ENCODE measurements at regions not wholly inside any gene's neighbourhood (a gene's known extent, or its start where the extent isn't known, plus 50 kb on each side); places are given as distances from the start of the nearest gene placed in this dataset.

DNA sequence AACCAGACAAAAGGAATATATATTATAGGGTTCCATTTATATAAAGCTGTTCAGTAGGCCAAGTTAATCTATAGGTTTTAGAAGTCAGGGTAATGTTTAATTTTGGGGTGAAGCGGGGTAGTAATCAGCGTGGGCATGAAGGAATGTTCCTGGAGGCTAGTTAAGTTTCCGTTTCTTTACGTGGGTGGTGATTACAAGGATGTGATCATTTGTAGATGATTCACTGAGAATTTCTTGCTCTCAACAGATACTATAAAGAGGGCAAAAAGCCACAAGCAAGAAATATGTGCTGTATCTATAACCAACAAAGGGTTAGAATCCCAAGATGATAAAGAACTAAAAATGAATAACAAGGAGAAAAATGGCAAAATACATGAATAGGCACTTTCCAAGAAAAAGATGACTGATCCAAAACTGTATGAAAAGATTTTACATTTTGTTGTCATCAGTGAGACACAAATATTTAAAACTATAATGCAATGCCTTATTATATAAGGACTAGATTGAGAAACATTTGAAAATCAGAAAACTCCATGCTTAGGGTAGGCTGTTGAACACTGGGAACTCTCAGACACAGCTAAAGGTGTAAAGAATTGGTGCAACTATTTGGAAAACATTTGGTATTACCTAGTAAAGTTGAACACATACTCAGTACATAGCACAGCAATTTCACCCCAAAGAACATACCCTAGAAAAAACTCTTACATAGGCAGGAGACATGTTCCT is 224.3 kb upstream of the S1PR3 start:
- ChIA-PET CTCF (no interaction called here), POLR2A (no interaction called here)
- no peak overlapping the region for H3K27ac ChIP-seq (ENCODE audit: low read length)
- no peaks in the 10 kb centered on the region for H3K4me1 ChIP-seq (ENCODE audit: control insufficient read depth in 1 of 2, extremely low read depth in 1 of 2, insufficient read depth in 2 of 2, low read length in 2 of 2)
- H3K9me3 Mint-ChIP-seq: no peaks in the 10 kb centered on the region
- peaks cover 2 to 6% of the 10 kb centered on the region in 2 donors for H3K27me3 Mint-ChIP-seq
- H3K4me1 Mint-ChIP-seq: no peaks in the 10 kb centered on the region
- no peaks in the 10 kb centered on the region for H3K9me3 ChIP-seq
- no CpG with 5 or more reads among the region's 4 CpGs for WGBS (ENCODE audit: insufficient coverage)
- no peak overlapping the region for H3K27ac Mint-ChIP-seq
- no peak overlapping the region for H3K4me3 ChIP-seq (ENCODE audit: control insufficient read depth in 1 of 2, extremely low read depth in 1 of 2, low read length in 1 of 2)
- no peaks in the 10 kb centered on the region for H3K27me3 ChIP-seq (replicated peaks in 1 of 2; ENCODE audit: control insufficient read depth in 2 of 2, extremely low read depth in 1 of 2, insufficient read depth in 2 of 2, low read length in 1 of 2)
- H3K36me3 Mint-ChIP-seq: no peaks in the 10 kb centered on the region
- no peaks in the 10 kb centered on the region for H3K36me3 ChIP-seq (ENCODE audit: control insufficient read depth in 2 of 2, extremely low read depth in 1 of 2, insufficient read depth in 1 of 2, low read length in 1 of 2)
- ATAC-seq (replicated peaks in 1 of 4) (no peak), DNase-seq (no peak)
- H3K4me3 Mint-ChIP-seq: no peak overlapping the region

- ChIA-PET POLR2A (no interaction called here), CTCF (interaction anchor here in 1 of 2 donors (0.6 kb wide), 1 partner anchor 17 kb away, joined by 5 read pairs; no protein-coding TSS in a partner anchor)
- Histone ChIP-seq H3K27me3 (replicated peaks in 1 of 2; ENCODE audit: control insufficient read depth in 2 of 2, extremely low read depth in 1 of 2, insufficient read depth in 2 of 2, low read length in 1 of 2) (no peaks in the 10 kb centered on the region), H3K9me3 (no peaks in the 10 kb centered on the region), H3K4me1 (ENCODE audit: control insufficient read depth in 1 of 2, extremely low read depth in 1 of 2, insufficient read depth in 2 of 2, low read length in 2 of 2) (no peaks in the 10 kb centered on the region), H3K4me3 (ENCODE audit: control insufficient read depth in 1 of 2, extremely low read depth in 1 of 2, low read length in 1 of 2) (no peak overlapping the region), H3K36me3 (ENCODE audit: control insufficient read depth in 2 of 2, extremely low read depth in 1 of 2, insufficient read depth in 1 of 2, low read length in 1 of 2) (no peaks in the 10 kb centered on the region), H3K27ac (ENCODE audit: low read length) (no peak overlapping the region)
- H3K27me3 Mint-ChIP-seq: peaks cover 0 to 10% of the 10 kb centered on the region in 2 donors
- no peak overlapping the region for H3K4me3 Mint-ChIP-seq
- ATAC-seq (replicated peaks in 1 of 4) (no peak), DNase-seq (no peak)
- H3K4me1 Mint-ChIP-seq: no peaks in the 10 kb centered on the region
- no peaks in the 10 kb centered on the region for H3K36me3 Mint-ChIP-seq
- no peak overlapping the region for H3K27ac Mint-ChIP-seq
- no peaks in the 10 kb centered on the region for H3K9me3 Mint-ChIP-seq
Observed at GRCh38 chr9:88767504-88767790, 223.8 kb upstream of the S1PR3 start.

- Mint-ChIP-seq H3K27ac (no peak overlapping the region), H3K36me3 (no peaks in the 10 kb centered on the region), H3K9me3 (no peaks in the 10 kb centered on the region), H3K4me3 (no peak overlapping the region), H3K27me3 (peaks cover 14 to 32% of the 10 kb centered on the region in 2 donors), H3K4me1 (peaks cover 1 to 2% (median 2%) of the 10 kb centered on the region in 3 donors)
- ChIA-PET POLR2A (no interaction called here), CTCF (no interaction called here)
- DNase-seq (no peak), ATAC-seq (replicated peaks in 1 of 4) (no peak)
- Histone ChIP-seq H3K4me1 (ENCODE audit: control insufficient read depth in 1 of 2, extremely low read depth in 1 of 2, insufficient read depth in 2 of 2, low read length in 2 of 2) (peaks cover 0 to under 1% of the 10 kb centered on the region in 2 experiments), H3K27me3 (replicated peaks in 1 of 2; ENCODE audit: control insufficient read depth in 2 of 2, extremely low read depth in 1 of 2, insufficient read depth in 2 of 2, low read length in 1 of 2) (peaks cover 0 to 5% of the 10 kb centered on the region in 2 experiments), H3K9me3 (no peaks in the 10 kb centered on the region), H3K36me3 (ENCODE audit: control insufficient read depth in 2 of 2, extremely low read depth in 1 of 2, insufficient read depth in 1 of 2, low read length in 1 of 2) (no peaks in the 10 kb centered on the region), H3K4me3 (ENCODE audit: control insufficient read depth in 1 of 2, extremely low read depth in 1 of 2, low read length in 1 of 2) (no peak overlapping the region), H3K27ac (ENCODE audit: low read length) (no peak overlapping the region)
- no CpG with 5 or more reads among the region's 3 CpGs for WGBS (ENCODE audit: insufficient coverage)
Observed at GRCh38 chr9:88772575-88772974, 218.7 kb upstream of the S1PR3 start.

DNA sequence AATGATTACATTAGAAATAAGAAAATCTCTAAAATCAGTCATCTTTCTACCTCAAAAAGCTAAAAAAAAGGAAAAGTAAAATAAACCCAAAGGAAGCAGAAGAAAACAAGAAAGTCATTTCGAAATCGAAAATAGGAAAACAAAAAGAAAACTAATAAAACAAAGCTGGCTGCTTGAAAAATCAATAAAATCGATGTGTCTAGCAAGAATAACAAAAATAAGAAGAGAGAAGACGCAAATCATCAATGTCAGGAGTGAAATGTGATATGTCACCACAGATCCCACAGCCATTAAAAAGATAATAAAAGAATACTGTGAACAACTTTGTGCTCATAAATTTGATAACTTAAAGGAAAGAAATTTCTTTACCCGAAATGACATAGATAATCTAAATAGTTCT is 218.1 kb upstream of the S1PR3 start:
- ATAC-seq (replicated peaks in 1 of 4): no peak
- H3K4me3 Mint-ChIP-seq: no peak overlapping the region
- WGBS (ENCODE audit: insufficient coverage): 80% methylated on average over 2 of the region's 5 CpGs

GRCh38 chr9:88773627-88774244 is 217.5 kb upstream of the S1PR3 start:
- Histone ChIP-seq H3K27me3 (replicated peaks in 1 of 2; ENCODE audit: control insufficient read depth in 2 of 2, extremely low read depth in 1 of 2, insufficient read depth in 2 of 2, low read length in 1 of 2) (peaks cover 0 to 7% of the 10 kb centered on the region in 2 experiments), H3K4me1 (ENCODE audit: control insufficient read depth in 1 of 2, extremely low read depth in 1 of 2, insufficient read depth in 2 of 2, low read length in 2 of 2) (peaks cover 0 to 5% of the 10 kb centered on the region in 2 experiments), H3K9me3 (no peaks in the 10 kb centered on the region), H3K36me3 (ENCODE audit: control insufficient read depth in 2 of 2, extremely low read depth in 1 of 2, insufficient read depth in 1 of 2, low read length in 1 of 2) (no peaks in the 10 kb centered on the region), H3K27ac (ENCODE audit: low read length) (no peak overlapping the region), H3K4me3 (ENCODE audit: control insufficient read depth in 1 of 2, extremely low read depth in 1 of 2, low read length in 1 of 2) (no peak overlapping the region)
- ChIA-PET POLR2A (no interaction called here), CTCF (no interaction called here)
- no peak for ATAC-seq (replicated peaks in 1 of 4)
- Mint-ChIP-seq H3K4me1 (peaks cover 3 to 5% (median 4%) of the 10 kb centered on the region in 3 donors), H3K9me3 (no peaks in the 10 kb centered on the region), H3K27ac (no peak overlapping the region), H3K27me3 (peaks cover 14 to 32% of the 10 kb centered on the region in 2 donors), H3K4me3 (no peak overlapping the region), H3K36me3 (no peaks in the 10 kb centered on the region)
- WGBS (ENCODE audit: insufficient coverage): 100% methylated on average over 2 of the region's 4 CpGs
- no peak for DNase-seq

More for the DNA sequence above, 218.1 kb upstream of the S1PR3 start:
- Mint-ChIP-seq H3K36me3 (no peaks in the 10 kb centered on the region), H3K4me1 (peaks cover 3 to 5% (median 4%) of the 10 kb centered on the region in 3 donors), H3K27me3 (peaks cover 14 to 32% of the 10 kb centered on the region in 2 donors), H3K27ac (no peak overlapping the region), H3K9me3 (no peaks in the 10 kb centered on the region)
- Histone ChIP-seq H3K27me3 (replicated peaks in 1 of 2; ENCODE audit: control insufficient read depth in 2 of 2, extremely low read depth in 1 of 2, insufficient read depth in 2 of 2, low read length in 1 of 2) (peaks cover 0 to 7% of the 10 kb centered on the region in 2 experiments), H3K4me3 (ENCODE audit: control insufficient read depth in 1 of 2, extremely low read depth in 1 of 2, low read length in 1 of 2) (no peak overlapping the region), H3K9me3 (no peaks in the 10 kb centered on the region), H3K4me1 (ENCODE audit: control insufficient read depth in 1 of 2, extremely low read depth in 1 of 2, insufficient read depth in 2 of 2, low read length in 2 of 2) (peaks cover 0 to 5% of the 10 kb centered on the region in 2 experiments), H3K27ac (ENCODE audit: low read length) (no peak overlapping the region), H3K36me3 (ENCODE audit: control insufficient read depth in 2 of 2, extremely low read depth in 1 of 2, insufficient read depth in 1 of 2, low read length in 1 of 2) (no peaks in the 10 kb centered on the region)
- POLR2A ChIA-PET: no interaction called here
- CTCF ChIA-PET: no interaction called here
- no peak for DNase-seq

DNA sequence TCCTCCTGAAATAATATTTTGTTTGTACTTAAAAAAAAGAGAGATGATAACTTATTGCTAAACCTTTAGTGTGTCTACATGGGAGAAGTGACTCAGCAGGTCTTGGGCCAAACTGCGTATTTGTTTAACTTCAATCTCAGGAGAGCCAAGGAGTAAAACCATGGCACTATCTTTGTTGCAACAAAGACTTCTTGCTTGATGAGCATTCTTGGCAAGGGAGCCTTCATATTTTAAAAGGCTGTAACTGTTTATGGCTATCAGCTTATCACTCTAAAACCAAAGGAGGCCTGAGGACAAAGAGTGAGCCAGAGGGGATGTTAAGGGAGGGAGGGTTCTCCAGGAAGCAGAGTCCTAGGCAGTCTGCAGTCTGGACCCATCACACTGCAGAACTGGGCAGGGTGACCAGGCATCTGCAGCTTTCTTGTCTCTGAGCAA is 216.2 kb upstream of the S1PR3 start:
- H3K9me3 ChIP-seq: no peaks in the 10 kb centered on the region
- ChIA-PET POLR2A (no interaction called here), CTCF (no interaction called here)
- H3K4me3 ChIP-seq (ENCODE audit: control insufficient read depth in 1 of 2, extremely low read depth in 1 of 2, low read length in 1 of 2): no peak overlapping the region
- DNase-seq (no peak), ATAC-seq (replicated peaks in 1 of 4) (no peak)
- no peaks in the 10 kb centered on the region for H3K36me3 Mint-ChIP-seq
- H3K4me3 Mint-ChIP-seq: no peak overlapping the region
- no peak overlapping the region for H3K27ac ChIP-seq (ENCODE audit: low read length)
- peaks cover 0 to 7% of the 10 kb centered on the region in 2 experiments for H3K27me3 ChIP-seq (replicated peaks in 1 of 2; ENCODE audit: control insufficient read depth in 2 of 2, extremely low read depth in 1 of 2, insufficient read depth in 2 of 2, low read length in 1 of 2)
- peaks cover 3 to 5% (median 4%) of the 10 kb centered on the region in 3 donors for H3K4me1 Mint-ChIP-seq
- H3K27ac Mint-ChIP-seq: no peak overlapping the region
- H3K27me3 Mint-ChIP-seq: peaks cover 14 to 32% of the 10 kb centered on the region in 2 donors
- H3K36me3 ChIP-seq (ENCODE audit: control insufficient read depth in 2 of 2, extremely low read depth in 1 of 2, insufficient read depth in 1 of 2, low read length in 1 of 2): no peaks in the 10 kb centered on the region
- no CpG with 5 or more reads among the region's 1 CpG for WGBS (ENCODE audit: insufficient coverage)
- H3K9me3 Mint-ChIP-seq: no peaks in the 10 kb centered on the region
- H3K4me1 ChIP-seq (ENCODE audit: control insufficient read depth in 1 of 2, extremely low read depth in 1 of 2, insufficient read depth in 2 of 2, low read length in 2 of 2): peaks cover 0 to 5% of the 10 kb centered on the region in 2 experiments

All from T-cell (primary cell).